ENCODE measurements at regions not wholly inside any gene's neighbourhood (a gene's known extent, or its start where the extent isn't known, plus 50 kb on each side); places are given as distances from the start of the nearest gene placed in this dataset.

DNA sequence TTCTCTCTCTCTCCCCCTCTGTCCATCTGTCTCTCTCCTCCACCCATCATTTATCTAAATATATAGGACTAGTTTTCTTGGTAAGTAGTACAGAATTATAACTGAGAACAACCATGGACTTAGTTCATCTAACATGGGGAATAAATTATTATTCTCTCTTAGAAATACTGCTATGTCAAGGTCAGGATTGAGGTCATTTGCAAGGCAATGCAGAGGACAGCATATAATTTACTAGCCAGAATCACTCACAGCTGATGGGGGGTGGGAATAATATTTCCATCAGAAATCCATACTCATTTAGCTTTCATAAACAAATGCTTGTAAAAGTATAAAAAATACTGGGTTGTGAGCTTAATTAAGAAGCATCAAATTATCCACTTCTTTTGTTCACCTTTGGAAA is 553.9 kb upstream of the POU3F2 start (continued):
- TF ChIP-seq, protein P1, sequence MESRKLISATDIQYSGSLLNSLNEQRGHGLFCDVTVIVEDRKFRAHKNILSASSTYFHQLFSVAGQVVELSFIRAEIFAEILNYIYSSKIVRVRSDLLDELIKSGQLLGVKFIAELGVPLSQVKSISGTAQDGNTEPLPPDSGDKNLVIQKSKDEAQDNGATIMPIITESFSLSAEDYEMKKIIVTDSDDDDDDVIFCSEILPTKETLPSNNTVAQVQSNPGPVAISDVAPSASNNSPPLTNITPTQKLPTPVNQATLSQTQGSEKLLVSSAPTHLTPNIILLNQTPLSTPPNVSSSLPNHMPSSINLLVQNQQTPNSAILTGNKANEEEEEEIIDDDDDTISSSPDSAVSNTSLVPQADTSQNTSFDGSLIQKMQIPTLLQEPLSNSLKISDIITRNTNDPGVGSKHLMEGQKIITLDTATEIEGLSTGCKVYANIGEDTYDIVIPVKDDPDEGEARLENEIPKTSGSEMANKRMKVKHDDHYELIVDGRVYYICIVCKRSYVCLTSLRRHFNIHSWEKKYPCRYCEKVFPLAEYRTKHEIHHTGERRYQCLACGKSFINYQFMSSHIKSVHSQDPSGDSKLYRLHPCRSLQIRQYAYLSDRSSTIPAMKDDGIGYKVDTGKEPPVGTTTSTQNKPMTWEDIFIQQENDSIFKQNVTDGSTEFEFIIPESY (IDR thresholded peaks at IDR 0.05; ENCODE audit: borderline replicate concordance, low read depth): no peak
- no peak for TF ChIP-seq JUND (IDR thresholded peaks at IDR 0.05)
- TF ChIP-seq, protein P2, sequence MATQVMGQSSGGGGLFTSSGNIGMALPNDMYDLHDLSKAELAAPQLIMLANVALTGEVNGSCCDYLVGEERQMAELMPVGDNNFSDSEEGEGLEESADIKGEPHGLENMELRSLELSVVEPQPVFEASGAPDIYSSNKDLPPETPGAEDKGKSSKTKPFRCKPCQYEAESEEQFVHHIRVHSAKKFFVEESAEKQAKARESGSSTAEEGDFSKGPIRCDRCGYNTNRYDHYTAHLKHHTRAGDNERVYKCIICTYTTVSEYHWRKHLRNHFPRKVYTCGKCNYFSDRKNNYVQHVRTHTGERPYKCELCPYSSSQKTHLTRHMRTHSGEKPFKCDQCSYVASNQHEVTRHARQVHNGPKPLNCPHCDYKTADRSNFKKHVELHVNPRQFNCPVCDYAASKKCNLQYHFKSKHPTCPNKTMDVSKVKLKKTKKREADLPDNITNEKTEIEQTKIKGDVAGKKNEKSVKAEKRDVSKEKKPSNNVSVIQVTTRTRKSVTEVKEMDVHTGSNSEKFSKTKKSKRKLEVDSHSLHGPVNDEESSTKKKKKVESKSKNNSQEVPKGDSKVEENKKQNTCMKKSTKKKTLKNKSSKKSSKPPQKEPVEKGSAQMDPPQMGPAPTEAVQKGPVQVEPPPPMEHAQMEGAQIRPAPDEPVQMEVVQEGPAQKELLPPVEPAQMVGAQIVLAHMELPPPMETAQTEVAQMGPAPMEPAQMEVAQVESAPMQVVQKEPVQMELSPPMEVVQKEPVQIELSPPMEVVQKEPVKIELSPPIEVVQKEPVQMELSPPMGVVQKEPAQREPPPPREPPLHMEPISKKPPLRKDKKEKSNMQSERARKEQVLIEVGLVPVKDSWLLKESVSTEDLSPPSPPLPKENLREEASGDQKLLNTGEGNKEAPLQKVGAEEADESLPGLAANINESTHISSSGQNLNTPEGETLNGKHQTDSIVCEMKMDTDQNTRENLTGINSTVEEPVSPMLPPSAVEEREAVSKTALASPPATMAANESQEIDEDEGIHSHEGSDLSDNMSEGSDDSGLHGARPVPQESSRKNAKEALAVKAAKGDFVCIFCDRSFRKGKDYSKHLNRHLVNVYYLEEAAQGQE (IDR thresholded peaks at IDR 0.05; ENCODE audit: low read depth, low read length): no peak

DNA sequence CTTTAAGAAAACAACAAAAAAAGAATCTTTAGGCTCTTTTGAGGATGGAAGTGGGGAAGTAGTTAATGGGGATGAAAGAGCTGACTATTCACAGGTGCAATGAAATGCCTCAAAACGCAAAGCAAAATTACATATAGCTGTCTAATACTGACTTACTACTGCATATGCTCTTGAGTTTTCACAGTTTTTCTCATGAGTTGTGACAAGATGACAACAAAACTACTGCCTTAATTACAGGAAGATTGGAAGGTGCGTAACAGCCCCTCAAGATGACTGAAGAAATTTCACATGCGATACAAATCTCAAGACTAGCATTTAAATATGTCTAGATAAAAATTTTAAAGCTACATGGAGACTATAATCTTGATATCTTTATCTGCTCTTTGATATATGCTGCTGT is 547.8 kb upstream of the POU3F2 start:
- no peak for DNase-seq
- Histone ChIP-seq H3K4me2 (no peak overlapping the region), H3K9me2 (no peaks in the 10 kb centered on the region), H3K36me3 (replicated peaks in 1 of 2; ENCODE audit: control insufficient read depth in 1 of 2, insufficient read depth in 2 of 2, low read length in 1 of 2) (no peaks in the 10 kb centered on the region), H3F3A (replicated peaks; ENCODE audit: insufficient read depth) (no peaks in the 10 kb centered on the region), H3K27ac (ENCODE audit: low read depth in 2 of 2, low read length in 1 of 2) (no peak overlapping the region), H3K9ac (no peak overlapping the region), H3K4me1 (ENCODE audit: control insufficient read depth in 1 of 2, insufficient read depth in 2 of 2, low read depth in 1 of 2, low read length in 1 of 2) (no peaks in the 10 kb centered on the region), H3K4me3 (ENCODE audit: low read depth in 2 of 2, low read length in 1 of 2) (no peak overlapping the region), H3K9me3 (no peaks in the 10 kb centered on the region), H4K20me1 (ENCODE audit: insufficient read depth) (no peaks in the 10 kb centered on the region), H3K27me3 (ENCODE audit: insufficient read depth) (no peaks in the 10 kb centered on the region), H3K79me2 (ENCODE audit: insufficient read depth) (no peaks in the 10 kb centered on the region), H2AFZ (ENCODE audit: low read depth) (no peak overlapping the region)
- POLR2A ChIA-PET: no interaction called here
- TF ChIP-seq JUND (IDR thresholded peaks at IDR 0.05) (no peak), TCF12 (IDR thresholded peaks at IDR 0.05) (no peak), RXRA (IDR thresholded peaks at IDR 0.05; ENCODE audit: borderline replicate concordance, low read depth) (no peak), RAD21 (IDR thresholded peaks at IDR 0.05; ENCODE audit: low read length) (no peak), ELF1 (IDR thresholded peaks at IDR 0.05) (no peak), POLR2AphosphoS5 (IDR thresholded peaks at IDR 0.05; ENCODE audit: low read depth, low read length) (no peak), RFX5 (IDR thresholded peaks at IDR 0.05; ENCODE audit: low read length) (no peak), FOSL2 (IDR thresholded peaks at IDR 0.05; ENCODE audit: borderline replicate concordance, low read depth) (no peak), GABPA (IDR thresholded peaks at IDR 0.05; ENCODE audit: low read depth) (no peak), CHD2 (IDR thresholded peaks at IDR 0.05; ENCODE audit: low read length, partially characterized antibody) (no peak), TEAD4 (IDR thresholded peaks at IDR 0.05; ENCODE audit: borderline replicate concordance, insufficient read depth) (no peak), FOXM1 (IDR thresholded peaks at IDR 0.05; ENCODE audit: low read depth) (no peak)
- TF ChIP-seq, protein P3, sequence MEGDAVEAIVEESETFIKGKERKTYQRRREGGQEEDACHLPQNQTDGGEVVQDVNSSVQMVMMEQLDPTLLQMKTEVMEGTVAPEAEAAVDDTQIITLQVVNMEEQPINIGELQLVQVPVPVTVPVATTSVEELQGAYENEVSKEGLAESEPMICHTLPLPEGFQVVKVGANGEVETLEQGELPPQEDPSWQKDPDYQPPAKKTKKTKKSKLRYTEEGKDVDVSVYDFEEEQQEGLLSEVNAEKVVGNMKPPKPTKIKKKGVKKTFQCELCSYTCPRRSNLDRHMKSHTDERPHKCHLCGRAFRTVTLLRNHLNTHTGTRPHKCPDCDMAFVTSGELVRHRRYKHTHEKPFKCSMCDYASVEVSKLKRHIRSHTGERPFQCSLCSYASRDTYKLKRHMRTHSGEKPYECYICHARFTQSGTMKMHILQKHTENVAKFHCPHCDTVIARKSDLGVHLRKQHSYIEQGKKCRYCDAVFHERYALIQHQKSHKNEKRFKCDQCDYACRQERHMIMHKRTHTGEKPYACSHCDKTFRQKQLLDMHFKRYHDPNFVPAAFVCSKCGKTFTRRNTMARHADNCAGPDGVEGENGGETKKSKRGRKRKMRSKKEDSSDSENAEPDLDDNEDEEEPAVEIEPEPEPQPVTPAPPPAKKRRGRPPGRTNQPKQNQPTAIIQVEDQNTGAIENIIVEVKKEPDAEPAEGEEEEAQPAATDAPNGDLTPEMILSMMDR (IDR thresholded peaks at IDR 0.05): no peak
- TF ChIP-seq, protein P4, sequence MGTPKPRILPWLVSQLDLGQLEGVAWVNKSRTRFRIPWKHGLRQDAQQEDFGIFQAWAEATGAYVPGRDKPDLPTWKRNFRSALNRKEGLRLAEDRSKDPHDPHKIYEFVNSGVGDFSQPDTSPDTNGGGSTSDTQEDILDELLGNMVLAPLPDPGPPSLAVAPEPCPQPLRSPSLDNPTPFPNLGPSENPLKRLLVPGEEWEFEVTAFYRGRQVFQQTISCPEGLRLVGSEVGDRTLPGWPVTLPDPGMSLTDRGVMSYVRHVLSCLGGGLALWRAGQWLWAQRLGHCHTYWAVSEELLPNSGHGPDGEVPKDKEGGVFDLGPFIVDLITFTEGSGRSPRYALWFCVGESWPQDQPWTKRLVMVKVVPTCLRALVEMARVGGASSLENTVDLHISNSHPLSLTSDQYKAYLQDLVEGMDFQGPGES (IDR thresholded peaks at IDR 0.05; ENCODE audit: low read depth, low read length): no peak
- TF ChIP-seq, protein P5, sequence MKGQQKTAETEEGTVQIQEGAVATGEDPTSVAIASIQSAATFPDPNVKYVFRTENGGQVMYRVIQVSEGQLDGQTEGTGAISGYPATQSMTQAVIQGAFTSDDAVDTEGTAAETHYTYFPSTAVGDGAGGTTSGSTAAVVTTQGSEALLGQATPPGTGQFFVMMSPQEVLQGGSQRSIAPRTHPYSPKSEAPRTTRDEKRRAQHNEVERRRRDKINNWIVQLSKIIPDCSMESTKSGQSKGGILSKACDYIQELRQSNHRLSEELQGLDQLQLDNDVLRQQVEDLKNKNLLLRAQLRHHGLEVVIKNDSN (IDR thresholded peaks at IDR 0.05; ENCODE audit: borderline replicate concordance, low read depth): no peak
- TF ChIP-seq, protein P6, sequence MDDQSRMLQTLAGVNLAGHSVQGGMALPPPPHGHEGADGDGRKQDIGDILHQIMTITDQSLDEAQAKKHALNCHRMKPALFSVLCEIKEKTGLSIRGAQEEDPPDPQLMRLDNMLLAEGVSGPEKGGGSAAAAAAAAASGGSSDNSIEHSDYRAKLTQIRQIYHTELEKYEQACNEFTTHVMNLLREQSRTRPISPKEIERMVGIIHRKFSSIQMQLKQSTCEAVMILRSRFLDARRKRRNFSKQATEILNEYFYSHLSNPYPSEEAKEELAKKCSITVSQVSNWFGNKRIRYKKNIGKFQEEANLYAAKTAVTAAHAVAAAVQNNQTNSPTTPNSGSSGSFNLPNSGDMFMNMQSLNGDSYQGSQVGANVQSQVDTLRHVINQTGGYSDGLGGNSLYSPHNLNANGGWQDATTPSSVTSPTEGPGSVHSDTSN (IDR thresholded peaks at IDR 0.05): no peak
- TF ChIP-seq, protein P7, sequence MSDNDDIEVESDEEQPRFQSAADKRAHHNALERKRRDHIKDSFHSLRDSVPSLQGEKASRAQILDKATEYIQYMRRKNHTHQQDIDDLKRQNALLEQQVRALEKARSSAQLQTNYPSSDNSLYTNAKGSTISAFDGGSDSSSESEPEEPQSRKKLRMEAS (IDR thresholded peaks at IDR 0.05; ENCODE audit: low read depth): no peak
- 53% methylated on average over 3 of the region's 3 CpGs for WGBS (ENCODE audit: low lambda C conversion rate)
- CTCF ChIA-PET: no interaction called here
